NOMO-1 treated with dmso at 0.1 percent for 144 hours (cell line): ENCODE measurements at regions not wholly inside any gene's neighbourhood (a gene's known extent, or its start where the extent isn't known, plus 50 kb on each side); places are given as distances from the start of the nearest gene placed in this dataset.

Source experiments
- DNase-seq: peaks from one replicate; lab custom pipeline; 2025; ENCODE audit not compliant: unreplicated experiment; lab: John Stamatoyannopoulos, UW

DNA sequence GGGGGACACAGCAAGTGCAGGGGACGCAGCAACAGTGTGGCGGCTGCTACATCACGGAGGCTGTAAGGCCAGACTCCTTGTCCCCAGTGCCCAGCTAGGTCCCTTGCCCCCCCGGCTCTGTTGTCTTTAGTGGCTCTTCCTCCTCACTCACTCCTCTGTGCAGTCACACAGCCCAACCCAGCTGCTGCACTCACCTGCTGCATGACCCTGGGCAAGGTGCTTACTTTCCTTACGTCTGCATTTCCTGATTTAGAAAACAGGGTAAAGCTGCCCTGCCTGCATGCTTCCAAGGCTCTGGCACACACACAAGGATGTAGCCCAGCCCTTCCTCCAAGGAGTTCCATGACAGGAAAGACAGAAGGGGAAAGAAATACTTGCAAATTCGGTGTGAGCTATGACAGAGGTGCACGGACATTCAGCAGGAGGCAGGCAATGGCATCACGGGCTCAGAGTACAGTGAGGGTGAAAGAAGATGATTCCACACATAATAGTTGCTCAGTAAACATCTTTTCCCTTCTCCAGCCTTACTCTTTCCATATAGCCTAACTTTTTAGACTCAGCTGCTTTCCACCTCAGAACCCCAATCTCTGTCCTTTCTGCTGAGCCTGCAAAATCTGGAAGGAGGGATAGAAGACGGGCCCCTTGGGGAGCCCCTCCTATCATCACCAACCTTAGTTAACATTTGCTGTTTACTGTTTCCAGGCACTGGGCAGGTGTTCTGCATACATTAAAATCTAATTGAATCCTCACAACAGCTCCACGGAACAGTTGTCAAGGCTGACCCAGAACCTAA lies 150.9 kb downstream of the MRM1 start:
- DNase-seq: no peak

DNA sequence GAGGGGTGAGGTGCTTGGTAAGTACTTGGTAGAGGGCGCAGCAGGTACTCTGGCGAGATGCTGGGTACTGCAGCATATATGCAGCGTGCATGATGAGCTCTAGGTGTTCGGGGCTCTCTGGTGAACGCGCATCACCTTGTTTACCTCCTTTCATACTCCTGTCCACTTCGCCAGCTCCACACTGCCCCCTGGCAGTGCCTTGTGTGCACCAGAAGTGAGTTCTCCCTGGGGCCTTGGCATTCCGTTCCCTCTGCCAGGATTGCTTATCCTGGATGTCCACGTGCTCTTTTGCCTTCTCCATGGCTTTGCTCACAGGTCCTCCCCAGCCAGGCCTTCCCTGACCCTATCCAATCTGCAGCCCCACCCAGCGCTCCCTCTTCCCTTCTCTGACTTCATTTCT lies 154.2 kb downstream of the MRM1 start:
- DNase-seq: no peak

DNA sequence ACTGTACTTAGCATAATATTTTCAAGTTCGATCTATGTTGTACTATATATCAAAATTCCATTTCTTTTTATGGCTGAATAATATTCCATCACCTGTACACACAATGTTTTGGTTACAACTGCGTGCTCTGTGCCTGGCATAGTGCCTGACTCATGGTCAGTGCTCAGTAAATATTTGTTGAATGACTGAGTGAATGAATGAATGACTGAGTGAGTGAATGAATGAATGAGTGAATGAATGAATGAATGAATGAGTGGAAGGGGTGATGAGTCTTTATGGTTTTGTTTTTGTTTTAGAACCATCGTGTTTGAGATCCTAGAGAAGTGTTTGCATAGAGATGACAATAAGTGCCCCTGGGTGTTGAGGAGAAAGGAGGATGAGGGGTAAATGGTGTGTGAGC lies 155.3 kb downstream of the MRM1 start:
- no peak for DNase-seq

DNA sequence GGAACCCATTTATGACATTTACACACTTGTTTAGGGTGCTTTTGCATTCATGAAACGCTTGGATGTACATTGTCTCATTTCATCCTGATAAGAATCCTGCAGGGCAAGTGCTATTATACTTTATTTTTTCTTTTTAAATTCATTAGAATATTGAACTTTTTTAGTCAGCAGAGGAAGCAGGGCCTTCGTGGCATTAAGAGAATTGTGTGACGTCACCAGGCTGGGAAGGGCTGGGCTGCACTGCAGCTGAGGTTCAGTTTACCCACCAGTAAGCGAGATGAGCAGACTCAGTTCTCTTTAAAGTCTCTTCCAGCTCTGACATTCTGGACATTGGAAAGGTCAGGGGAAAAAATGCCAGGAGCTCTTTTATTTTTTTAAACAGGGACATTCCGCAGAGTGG lies 159.0 kb downstream of the MRM1 start:
- no peak for DNase-seq

DNA sequence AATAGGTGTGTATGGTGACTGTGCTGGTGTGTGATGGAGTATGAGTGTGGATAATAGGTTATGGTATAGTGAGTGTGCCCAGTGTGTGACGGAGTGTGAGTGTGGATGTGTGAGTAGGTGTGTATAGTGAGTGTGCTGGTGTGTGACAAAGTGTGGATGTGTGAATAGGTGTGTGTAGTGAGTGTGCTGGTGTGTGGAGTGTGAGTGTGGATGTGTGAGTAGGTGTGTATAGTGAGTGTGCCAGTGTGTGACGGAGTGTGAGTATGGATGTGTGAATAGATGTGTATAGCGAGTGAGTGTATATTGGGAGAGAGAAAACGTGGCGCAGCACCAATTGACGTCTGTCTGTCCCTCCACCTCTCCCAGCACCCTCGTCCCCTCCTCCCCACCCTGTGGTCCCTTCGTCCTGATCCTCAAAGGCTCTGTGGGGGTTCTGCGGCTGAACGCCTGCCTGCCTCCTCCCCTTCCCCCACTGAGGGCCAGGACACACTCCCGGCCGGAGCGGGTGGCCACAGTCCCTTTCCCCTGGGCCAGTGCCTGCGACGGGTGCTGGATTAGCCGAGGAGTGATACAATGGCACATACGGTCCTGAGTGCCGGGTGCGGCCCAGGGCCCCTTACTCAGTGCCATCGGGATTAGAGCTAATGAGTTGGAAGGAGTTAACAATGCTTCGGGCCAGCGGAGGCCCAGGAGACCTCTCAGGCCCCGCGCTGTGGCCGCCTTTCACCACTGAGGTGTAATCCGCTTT lies 160.0 kb downstream of the MRM1 start:
- DNase-seq: no peak

DNA sequence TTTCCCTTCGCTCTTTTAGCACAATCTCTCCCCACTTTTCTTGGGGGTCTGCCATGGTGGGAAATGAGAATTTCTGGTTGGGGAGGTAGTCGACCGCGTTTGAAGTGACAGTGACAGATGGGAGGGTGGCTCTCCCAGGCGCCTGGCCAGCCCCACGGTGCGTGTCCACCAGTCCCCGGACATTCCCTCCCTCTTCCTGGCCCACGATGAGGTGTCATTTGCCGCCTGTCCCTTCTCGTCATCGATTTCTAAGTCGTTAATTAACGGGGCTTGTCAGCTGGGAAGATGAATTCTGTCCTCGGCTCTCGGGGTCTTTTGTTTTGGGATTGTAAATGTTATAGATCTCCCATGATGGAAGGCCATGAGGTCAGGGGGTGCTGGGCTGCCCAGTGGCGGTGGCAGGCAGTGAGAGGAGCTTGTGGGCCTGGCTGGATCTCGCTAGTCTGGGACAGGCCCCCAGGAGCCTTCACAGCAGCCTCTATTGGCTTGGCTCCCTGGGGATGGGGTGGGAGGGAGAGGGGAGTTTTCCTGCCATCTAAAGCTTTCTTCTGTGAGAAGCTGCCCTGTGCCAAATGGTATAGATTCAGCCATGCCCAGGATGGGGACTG lies 164.2 kb downstream of the MRM1 start:
- no peak for DNase-seq

DNA sequence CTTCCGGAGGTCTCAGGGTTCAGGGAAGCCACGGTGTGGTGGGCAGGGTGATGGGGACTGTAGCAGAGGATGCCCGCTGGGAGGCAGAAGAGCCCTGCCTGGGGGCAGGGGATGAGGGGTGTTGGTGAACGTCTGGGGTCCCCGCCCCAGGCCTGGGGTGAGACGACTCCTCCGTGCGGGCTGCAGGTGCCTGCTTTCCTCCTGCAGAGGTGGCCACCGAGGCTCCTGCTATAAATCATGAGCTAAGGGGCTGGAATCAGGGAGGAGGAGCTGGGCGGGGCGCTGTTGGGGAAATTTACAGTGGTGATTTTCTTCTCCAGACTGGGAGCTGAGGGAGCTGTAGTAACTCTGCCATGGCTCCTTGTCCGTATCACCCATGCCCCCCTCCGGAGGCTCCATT lies 167.0 kb downstream of the MRM1 start:
- DNase-seq: no peak

DNA sequence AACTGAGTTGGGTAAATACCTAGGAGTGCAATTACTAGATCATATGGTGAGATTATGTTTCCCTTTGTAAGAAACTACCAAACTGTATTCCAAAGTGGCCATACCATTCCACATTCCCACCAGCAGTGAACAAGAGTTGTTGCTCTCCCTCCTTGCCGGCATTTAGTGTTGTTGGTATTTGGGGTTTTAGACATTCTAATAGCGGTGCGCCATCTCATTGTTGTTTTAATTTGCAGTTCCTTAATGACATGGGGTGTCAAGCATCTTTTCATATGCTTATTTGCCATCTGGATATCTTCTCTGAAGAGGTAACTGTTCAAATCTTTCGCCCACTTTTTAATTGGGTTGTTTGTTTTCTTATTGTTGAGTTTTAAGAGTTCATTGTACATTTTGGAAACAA lies 164.2 kb upstream of the LHX1 start:
- DNase-seq: no peak

DNA sequence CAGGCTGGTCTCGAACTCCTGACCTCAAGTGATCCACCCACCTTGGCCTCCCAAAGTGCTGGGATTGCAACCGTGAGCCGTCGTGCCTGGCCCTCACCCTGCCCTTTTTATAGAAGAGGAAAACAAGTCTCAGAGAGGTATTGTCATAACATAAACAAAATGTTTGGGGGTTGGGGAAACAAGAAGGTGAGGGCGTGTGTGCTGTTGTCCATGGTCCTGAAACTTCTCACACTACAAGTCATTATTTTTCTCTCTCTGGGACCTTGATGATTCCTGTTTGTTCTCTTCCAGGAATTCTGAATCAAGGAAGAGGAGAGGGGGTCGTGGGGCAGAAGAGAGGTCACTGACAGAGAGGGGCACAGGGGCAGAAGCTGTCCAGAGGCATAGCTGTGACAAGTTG lies 160.2 kb upstream of the LHX1 start:
- no peak for DNase-seq

DNA sequence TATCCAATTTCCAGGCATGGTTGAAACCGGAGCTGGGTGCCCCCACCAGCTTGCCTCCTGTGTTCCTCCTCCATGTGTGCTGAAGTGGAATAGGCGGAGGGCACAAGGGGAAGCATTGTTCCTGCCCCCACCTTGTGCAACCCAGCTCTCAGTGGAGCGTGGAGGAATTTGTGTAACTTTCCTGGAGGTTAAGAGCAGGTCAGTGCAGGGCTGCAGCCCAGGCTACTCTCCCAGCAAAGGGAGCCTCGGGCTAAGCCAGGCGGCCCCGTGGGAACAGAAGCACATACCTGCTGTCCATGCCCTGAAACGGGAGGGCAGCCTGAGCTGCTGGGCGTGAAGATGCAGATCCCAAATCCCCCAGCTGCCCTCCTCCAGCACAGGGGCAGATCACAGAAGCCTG lies 158.8 kb upstream of the LHX1 start:
- no peak for DNase-seq

DNA sequence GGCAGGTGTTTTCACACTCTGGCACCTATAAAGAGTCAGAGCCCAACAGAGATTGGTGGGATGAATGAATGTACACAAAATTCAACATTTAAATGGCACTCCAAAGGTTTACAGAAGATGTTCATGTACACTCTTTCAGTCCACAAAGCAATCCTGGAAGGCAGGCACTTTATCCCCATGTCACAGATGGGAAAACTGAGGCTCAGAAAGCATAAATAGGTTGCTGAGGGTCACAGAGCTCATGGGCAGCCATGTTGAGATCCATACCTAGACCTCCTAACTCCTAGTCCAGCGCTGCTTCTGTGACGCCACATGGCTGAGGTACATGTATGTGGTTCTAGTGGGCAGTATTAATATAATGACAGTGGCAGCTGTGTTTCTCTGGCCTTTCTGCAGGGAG lies 157.7 kb upstream of the LHX1 start:
- no peak for DNase-seq

DNA sequence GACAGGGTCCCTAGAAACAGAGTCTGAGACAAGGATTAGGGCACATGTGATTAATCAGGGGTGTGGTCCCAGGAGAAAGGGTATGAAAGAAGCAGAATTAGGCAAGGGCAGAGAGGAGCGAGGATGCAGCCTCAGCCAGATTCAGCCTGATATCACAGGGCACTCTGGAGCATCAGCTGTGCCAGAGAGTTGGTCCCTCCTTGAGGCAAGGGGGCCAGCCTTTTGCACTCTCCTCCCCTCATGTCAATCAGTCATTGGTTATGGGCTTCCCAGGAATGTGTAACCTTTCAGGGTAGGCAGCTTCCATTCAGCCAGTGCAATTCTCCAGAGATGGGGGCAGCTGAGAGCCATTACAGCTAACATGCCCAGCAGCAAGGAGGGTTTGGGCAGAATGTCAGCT lies 152.6 kb upstream of the LHX1 start:
- no peak for DNase-seq

DNA sequence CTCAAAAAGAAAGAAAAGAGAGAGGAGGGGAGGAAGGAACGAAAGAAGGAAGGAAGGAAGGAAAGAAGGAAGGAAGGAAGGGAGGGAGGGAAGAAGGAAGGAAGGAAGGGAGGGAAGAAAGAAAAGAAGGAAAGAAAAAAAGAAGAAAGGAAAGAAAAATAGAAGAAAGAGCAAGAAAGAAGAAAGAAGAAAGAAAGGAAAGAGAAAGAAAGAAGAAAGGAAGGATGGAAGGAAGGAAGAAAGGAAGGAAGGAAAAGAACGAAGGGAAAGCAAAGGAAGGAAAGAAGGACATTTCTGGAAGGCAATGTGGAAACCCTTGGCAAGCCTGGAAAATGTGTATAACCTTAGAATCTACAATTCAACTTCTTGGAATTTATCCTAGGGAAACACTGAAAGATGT lies 150.4 kb upstream of the LHX1 start:
- DNase-seq: no peak

DNA sequence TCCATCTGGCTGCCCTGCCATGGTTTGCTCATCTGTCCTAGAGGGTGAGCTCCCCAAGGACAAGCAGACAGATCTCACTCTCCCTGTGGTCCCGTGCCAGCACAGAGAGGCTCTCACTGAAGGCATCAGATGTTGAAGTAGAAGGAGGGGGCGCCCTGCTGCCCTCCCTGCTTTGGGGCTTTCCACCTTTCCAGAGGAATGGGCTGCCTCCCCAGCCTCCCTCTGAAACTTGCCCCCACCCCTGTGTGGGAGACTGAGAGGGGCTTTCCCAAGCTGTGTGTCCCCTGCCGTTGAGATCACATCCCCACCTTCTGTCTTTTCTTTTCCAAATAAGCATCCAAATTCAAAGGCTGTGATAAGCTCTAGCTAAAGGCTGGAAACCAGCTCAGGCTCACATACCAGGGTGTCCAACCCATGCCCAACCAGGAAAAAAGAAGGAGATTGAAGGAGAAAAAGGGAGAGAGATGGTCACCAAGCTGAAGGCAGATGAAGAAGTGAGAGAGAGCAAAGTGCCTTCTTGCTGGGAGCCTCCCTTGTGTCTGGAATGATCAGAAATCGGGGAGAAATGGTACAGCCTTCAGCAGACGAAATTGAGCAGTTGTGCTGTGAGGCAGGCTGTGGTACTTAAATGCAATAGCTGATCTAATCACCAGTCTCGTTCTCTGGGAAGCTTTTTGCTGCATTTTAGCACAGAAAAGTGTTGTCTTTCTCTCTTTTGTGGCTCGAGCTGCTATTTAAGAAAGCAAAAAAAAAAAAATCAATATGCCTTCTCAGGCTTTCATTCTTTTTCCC lies 145.9 kb upstream of the LHX1 start:
- no peak for DNase-seq

DNA sequence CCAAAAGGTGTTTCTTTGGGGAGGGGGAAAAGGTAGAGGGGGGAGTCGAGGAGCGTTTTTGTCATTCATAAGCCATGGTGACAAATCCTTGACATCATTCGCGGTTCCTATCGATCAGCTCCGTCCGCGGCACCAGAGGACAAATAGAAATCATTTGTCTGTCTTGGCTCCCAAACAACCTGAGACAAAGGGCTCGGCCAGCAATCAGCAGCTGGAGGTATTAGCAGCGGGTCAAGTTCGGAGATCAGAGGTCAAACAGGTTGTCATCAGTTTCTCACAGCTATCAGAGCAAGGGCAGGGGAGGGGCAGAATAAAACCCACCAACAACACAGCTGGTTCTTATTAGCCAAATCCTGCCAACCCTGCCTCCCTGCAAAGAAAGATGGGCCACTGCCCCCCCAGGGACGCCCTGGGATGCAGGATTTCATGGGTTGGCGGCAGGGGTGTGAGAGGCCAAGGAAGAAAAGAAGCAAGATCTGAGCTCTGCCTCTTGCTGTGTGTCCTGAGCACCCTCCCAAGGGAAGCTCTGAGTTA lies 145.3 kb upstream of the LHX1 start:
- no peak for DNase-seq

DNA sequence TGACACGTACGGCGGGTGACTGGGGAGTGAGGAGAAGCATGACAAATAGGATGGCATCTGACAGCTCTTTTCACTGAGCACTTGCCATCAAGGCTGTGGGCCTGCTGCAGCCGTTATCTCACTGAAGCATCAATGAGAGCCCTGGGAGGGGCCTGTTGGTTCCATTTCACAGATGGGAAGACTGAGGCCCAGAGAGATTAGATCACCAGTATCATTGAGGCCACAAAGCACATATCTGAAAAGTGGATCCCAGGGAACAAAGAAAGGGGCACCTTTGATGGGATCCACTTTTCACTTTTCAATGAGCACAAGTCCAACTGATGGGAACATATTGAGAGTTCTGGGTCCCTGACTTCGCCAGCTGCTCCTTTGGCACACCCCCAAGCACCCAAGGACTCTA lies 144.4 kb upstream of the LHX1 start:
- no peak for DNase-seq

DNA sequence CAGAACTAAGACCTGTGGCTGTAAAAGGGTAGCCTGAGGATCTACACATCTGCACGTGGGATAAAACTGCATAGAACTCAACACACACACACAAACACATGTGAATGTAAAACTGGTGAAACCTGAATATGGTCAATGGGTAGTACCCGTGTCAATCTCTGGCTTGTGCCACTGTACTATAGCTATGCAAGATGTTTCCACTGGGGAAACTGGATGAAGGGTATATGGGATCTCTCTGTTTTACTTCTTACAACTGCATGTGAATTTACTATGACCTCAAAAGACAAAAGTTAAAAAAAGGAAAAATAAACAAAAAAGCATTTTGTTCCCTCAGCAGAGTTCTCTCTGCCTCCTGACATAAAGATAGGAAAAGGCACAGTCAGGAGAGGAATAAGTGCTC lies 143.3 kb upstream of the LHX1 start:
- DNase-seq: no peak

DNA sequence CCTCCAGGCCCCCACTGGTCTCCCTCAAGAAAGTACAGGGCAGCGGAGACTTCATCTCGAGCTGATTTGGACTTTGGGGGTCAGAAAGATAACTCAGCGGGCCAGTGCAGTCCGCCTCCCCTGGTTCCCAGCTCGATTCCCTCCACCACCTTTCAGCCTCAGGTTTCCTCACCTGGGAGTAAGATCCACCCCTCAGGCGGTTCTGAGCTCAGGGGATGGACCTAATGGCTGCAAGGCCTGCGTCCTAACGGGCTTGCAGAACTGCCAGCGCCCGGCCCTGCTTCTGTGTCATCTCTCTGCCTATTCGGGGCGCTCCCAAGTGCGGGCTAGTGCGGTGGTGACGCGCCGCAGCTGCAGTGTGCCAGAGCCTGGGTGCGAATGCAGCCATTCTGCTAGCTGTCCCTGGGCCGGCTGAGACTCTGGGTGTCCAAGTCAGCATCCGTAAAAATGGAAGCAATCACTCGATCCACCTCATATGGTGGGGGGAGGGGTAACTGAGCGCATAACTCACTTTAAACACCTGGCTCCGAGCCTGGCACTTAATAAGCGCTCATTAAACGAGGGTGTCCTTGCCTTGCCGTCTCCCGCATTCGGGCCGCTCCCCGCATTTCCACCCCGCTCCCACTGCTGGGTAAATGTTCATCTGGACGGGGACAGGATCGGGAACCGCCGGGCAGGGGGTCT lies 129.6 kb upstream of the LHX1 start:
- no peak for DNase-seq

DNA sequence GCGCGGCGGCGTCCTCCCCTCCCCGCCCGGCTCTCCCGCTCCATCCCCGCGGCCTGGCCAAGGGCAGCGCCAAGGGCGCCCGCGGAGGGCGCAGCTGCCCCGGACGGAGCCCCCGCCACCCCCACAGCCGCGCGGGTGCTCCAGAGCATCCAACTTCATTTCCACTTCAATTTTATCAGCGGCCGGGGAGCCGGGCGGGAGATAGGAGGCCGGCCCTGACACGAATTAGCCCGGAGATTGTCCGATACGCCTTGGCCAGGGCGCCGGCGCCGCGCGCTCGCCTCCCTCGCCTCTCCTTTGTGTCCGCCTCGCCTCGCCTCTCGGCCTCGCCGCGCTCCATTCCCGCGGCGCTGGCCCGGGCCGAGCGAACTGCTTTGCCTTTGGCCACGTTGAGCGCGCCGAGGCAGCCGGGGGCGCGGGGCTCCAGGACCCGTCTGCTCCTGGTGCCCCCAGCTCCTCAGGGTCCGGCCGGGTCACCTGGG lies 129.1 kb upstream of the LHX1 start:
- no peak for DNase-seq

DNA sequence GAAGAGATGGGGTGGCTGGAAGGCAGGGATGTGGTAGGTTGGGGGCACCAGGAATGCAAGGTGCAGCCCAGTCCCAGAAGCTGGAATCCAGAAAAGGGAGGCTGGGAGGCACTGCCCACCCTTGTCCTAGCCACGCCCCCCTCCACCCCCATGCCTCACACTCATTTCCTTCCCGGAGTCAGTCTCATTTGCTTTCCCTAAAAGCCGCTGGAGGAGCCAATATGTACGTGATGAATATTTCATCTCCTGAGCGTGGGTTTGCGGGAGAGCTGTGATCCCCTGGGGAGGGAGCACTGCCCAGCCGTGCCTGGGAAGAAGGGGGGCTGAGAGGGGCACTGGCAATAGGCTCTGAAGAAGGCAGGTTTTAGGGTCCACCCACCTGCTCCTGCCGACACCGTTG lies 124.5 kb upstream of the LHX1 start:
- DNase-seq: no peak

DNA sequence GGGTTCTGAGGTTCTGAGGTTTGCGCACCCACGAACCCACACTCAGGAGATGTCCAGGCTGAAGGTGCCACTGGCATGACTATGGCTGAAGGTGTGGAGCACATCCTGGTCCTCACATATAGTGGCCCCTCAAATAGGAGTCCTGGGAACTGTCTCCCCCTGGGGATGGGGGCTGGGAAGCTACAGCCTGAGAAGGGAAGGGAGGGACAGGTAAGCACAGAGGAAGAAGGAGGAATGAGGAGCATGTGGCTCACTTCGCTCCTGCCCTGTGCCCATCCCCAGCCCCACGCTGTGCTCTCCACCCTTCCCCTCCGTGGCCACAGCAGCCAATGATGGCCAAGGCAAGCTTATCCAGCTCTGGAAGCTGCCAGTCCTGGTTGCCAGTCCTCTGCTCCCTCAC lies 123.9 kb upstream of the LHX1 start:
- DNase-seq: no peak
